GM18868 (cell line): ENCODE measurements at regions not wholly inside any gene's neighbourhood (a gene's known extent, or its start where the extent isn't known, plus 50 kb on each side); places are given as distances from the start of the nearest gene placed in this dataset.

ENCODE experiments used
- ATAC-seq: cut with Tn5 transposase; IDR thresholded peaks from one replicate; pipeline ENCODE4 v1.9.1; 2021; ENCODE audit warnings: mild to moderate bottlenecking, moderate library complexity; ENCODE audit not compliant: unreplicated experiment

DNA sequence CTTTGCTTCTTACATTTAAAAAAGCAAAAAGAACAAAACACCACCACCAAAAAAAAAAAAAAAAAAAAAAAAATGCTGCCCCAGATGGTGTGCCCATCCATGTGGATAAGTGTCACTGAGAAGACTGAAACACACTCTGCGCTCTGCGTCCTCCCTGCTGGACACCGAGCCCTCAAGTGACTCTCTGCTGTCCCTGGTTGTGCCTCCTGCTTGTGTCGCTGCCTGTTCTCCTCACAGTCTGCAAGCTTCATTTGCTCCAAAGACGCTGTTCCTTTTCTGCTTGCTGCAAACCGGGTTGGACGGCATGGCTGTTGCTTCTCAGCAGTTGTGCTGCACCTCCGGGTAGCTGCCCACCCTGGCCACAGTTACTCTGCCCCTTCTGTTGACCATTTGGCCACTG is 276.2 kb upstream of the ATP2B1 start:
- no peak for ATAC-seq

DNA sequence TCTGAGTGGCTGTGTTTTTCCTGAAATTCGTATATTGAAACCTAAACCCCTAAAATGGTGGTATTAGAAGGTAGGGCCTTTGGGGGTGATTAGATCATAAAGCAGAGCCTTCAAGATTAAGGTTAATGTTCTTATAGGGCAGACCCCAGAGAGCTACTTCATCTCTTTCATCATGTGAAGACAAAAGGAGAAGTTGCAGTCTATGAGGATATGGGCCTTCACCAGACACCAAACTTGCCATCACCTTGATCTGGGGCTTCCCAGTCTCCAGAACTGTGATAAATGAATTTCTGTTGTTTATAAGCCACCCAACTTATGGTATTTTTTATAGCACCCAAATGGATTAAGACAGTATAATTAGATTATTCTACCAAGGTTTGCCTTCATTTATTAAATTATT is 275.0 kb upstream of the ATP2B1 start:
- ATAC-seq: no peak

DNA sequence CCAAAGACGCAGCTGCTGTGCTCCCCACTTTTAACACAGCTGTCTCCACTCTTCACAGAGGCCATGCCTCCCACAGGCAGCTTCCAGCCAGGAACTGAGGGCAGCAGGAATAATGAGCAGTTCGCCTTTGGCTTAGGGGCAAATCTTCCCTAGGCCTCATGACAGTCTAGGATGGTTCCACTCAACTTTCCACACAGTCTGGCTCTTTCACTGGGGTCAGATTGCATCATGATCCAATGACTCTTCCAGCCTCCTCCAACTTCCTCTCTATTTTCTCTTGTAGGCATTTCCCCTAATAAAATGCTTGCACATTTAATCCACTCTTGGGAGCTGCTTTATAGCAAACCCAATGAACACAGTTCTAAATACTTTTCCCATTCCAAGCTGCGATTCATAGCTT is 271.6 kb upstream of the ATP2B1 start:
- ATAC-seq: no peak

DNA sequence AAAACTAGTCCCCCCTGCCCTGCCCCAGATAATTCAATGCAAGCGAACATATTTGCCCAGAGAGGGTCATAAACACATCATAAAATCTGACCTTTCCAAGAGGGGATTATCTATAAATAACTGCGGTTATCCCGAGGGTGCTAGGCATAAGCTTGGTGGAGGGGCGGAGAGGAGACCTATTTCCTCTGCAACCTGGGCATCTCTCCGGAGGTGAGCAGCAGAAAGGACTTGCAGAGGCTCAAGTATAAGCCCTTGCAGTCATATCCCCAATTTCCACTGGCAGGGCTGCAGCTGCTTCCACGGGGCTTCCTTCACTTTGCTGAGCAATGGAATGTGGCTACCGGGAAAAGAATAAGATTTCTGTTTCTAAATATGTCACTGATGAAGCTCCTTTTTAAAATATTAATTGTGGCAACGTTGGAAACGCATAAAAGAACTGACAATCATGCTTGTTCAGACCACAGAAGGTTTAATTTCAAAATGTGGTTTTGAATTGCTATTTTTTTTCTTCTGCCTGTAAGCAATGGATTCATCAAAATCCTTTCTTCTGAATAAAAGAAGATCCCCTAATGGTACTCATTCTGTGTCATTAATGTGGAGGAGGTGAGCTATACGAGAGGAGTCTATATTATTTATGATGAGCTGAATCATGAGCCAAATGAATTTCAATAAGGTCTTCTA is 268.9 kb upstream of the ATP2B1 start:
- no peak for ATAC-seq

DNA sequence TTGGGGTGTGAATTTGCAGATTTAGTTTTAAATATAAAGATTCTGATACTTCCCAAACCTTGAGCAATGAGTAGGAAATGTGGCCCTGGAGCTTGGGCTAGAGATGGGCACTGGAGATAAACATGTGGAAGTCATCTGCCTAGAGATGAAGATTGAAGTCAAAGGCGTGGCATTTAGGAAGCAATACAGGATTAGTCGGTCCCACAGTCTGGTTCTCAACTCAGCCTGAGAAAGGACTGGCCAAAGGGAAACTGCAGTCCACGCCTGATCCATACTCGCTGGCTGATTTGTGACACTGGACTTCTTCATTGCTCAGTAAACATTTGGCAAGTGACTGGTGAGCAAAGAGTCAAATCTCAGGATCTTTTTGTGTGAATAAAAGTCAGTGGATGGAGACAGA is 268.2 kb upstream of the ATP2B1 start:
- no peak for ATAC-seq

DNA sequence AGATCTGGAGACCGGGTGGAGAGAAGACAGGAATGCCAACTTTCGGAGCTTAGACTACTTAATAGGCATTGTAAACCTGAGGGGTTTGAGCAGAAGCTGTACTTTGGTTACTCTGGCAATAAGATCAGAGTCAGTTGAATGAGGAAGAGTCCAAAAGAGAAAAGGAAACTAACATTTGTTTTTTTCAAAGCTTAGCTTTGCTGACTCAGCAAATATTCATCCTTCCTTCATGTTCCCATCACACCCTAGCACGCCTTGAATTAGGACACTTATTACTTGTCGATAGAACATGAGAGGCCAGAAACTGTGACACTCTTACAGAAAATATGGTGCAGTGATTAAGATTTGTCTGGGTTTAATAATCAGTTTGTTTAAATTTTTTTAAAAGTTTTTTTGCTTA is 266.9 kb upstream of the ATP2B1 start:
- ATAC-seq: no peak

DNA sequence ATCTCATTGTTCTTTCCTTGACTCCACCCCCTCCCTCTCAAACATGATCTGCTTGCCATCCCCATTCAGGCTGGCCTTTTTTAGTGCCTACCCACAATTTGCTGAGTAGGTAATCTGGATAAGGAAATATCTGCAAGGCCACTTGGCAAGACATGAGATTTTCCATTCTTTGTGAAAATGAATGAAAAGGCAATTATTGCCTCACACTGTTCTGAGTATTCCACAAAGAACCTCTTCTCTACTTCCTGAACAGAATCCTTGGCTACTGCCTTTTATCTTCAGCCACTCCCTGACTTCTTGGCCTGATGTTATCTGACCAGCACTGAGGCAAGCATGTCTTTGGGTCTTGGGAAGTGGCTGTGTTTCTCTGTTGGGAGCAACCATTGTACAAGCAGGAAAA is 263.2 kb upstream of the ATP2B1 start:
- ATAC-seq: no peak

DNA sequence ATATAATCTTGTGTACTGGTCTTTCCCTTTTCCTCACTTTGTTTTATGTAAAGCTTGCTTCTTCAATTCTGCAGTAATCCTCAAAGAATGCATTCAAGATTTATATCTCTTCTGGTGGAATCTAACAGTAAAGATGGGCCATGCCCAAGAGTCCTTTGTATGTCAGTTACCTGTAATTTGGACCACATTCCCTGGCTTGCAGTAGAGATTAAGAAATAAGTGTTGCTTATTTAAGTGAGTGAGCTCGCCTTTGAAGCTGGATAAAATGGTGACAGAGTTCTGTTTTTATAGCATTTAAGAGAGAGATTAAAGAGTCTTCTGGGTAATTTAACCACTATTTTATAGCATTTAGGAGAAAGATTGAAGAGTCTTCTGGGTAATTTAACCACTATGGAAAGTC is 262.1 kb upstream of the ATP2B1 start:
- ATAC-seq: no peak

DNA sequence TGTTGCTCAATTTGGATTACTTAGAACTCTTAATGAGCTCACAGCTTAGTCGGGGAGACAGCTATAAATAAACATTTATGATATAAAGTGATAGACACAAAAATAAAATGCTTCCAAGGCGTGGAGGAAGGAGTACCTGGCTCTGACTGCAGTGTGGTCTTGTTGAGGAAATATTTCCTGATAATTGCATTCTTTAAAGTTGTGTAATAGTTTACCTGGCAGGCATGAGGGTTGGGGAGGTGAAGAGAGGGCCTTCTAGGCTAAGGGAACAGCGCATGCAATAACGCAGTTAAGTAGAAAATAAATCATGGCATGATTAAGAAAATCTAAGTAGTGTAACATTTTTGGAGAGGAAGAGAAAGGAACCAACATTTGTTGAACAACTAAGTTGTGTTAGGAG is 260.5 kb upstream of the ATP2B1 start:
- no peak for ATAC-seq

DNA sequence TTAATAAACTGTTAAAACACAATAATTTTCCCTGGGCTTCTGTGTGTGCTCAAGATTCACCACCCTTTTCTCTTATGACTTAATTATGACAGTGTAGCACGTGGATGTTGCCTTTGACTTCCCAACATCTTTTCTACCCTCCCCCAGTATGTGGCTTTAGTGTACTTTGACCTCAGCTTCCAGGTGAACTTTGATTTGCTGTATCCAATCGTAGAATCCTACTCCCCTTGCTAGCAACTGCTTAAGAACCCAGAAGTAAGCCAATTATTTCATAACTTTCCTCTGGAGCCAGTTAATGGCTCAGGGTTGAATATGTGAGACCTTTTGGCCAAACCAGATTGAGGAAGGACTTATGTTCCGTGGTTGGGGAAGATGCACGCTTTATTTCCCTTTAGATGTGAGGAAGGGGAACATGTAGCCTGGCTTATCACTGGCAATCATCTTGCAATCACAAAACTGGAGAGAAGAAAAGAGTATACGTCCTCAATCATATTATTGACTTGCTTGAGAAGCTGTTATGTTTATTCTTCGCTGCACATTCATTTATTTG is 259.6 kb upstream of the ATP2B1 start:
- ATAC-seq: no peak

DNA sequence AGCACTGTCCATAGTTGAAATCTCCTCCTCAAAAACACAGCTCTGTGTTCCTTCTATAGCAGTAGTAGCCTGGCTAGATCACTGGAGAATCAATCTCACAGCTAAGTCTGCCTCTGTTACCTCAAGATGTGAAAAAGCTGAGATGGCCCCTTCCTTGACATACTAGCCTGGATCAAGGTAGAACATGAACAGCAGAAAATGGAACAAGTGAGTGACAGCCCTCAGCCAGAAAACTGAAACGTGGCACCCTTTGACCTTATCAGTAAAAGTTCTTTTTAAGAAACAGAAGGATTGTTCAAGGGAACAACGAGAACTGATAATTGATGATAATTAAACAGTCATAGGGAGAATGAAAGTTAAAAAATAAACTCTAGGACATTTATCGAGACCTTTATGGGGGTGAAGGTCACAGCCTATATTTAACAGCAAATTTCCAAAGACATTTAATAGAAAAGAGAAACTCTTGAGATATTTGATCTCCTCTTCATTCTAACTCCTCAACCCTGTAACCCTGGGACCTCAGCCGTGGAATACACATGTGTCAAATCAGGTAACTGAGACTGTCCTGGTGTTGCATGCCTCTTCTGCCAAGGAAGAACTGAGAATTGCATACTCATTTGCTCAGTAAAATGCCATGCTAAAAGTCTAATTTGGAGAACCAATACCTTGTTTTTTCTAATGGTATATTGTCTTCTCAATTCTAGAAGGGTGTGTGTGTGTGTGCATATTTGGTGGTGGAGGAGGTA is 258.0 kb upstream of the ATP2B1 start:
- no peak for ATAC-seq

DNA sequence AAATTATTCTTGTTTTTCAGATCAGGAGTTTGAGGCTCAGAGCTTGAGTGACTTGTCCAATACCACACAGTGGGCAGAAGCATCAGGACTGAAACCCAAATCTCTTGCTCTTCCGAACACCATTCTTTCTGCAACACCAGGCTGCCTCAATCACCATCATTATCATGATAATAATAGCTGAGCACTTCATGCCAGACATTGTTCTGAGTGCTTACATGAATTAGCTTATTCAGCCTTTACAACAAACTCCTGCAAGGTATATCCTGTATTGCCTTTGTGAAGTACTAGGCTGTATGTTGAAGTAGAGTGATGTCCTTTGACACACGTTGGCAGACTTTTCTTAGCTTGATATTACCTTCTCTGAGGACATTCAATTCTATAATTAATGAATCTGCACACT is 257.4 kb upstream of the ATP2B1 start:
- no peak for ATAC-seq

DNA sequence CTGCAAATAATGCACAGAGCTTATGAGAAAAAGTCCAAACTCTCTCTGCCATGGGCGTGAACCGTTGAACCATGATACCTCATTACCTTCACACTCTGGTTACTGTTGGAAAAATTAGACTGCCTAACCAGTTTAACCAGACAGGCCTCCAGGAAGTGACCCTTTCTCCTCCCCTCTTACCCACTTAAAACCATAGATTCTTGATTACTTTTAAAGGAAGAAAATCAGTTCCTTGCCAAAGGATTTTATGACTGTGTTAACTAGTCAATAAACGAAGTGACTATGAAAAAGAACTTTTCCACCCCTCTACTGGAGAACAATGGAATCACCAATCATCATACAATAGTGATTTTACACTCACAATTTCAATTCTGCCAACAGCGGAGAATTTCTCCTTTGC is 254.0 kb upstream of the ATP2B1 start:
- no peak for ATAC-seq

DNA sequence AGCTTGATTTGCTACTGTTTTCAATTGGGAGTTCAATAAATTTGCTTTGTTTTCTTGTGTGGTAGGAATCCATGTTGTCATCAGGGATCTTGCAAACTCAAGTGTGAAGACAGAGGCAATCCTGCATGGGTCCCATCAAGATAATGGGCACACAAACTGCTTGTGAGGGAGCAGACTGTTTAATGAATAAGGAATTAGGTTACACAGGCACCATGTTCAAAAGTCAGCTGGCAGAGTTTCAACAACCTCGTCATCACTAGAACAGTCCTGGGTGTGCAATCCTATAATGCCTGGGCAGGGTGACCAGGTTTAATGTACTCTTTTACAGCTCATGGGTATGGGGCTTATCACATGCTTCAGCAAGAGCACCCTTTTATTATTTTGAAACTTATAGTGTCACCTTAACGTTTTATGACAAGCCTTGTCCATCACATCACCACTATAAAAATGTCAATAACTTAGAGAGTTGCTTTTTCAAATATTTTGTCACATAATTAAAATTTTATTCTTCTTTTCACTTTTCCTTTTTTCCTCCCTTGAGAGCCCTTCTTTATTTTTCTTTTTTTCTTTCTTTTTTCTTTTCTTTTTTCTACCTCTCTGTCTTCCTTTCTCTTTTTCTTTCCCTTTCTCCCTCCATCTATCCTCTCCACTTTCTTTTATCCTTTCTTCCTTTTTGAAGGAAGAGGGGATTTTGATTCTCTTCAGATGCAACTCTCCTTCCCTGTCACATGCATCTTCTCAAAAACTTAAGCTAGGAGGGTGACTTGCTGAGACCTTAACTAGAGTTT is 252.2 kb upstream of the ATP2B1 start:
- ATAC-seq: peak; percentile 46

DNA sequence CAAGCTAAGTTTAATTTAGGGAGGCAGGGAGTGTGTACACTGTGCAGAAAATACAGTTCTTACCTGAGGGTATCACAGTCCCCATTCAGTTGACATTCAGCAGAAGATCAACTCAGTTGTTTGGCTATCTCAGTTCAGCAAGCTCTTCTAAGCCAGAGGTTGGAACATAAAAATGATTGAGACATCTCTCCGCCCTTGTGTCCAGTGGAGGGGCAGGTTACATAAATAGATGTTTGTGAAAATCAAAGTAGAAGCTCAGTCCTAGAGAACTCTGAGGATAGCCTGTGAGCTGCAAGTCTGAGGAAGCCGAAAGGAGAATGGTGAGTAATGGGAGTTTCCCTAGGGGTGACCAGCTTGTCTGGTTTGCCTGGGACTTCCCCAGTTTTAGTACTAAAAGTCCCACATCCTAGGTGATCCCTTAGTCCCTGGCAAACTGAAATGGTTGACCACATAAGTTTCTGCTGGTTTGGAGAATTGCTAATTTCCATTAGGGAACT is 251.4 kb upstream of the ATP2B1 start:
- peak; percentile 95 for ATAC-seq

DNA sequence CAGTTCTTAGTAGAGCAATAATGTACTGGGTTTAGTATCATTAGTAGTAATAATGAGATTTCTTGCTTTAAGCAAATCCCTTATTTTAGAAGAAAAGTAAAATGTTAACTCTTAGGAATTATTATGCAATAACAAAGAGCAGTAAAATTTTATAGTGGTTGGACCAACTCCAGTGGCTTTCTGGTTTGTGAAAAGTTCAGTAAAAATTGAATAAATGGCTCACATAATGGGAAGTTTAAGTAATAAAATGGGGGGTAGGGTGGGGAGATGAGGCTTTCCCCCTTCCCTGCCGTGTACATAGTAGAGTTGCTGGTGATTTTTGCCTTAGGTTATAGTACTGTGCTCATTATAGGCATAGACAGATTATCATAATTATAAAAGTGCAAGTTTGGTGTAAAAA is 250.5 kb upstream of the ATP2B1 start:
- no peak for ATAC-seq

DNA sequence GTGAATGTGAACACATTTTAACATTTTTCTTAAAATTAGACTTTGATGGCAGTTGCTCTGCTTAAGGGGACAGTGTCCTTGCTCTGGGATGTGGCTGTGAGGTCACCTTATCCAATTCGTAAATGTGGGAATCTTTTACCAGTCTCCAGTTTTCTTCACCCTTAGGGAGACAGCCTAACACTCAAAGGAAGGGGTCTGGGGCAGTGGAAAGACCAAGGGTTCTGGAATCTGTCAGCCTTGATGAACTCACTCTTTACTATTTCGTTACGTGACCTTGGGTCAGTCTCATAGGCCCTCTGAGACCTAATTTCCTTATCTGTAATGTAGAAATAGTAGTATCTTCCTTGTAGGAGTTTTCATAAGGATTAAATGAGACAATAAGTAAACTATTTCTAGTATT is 245.6 kb upstream of the ATP2B1 start:
- no peak for ATAC-seq

DNA sequence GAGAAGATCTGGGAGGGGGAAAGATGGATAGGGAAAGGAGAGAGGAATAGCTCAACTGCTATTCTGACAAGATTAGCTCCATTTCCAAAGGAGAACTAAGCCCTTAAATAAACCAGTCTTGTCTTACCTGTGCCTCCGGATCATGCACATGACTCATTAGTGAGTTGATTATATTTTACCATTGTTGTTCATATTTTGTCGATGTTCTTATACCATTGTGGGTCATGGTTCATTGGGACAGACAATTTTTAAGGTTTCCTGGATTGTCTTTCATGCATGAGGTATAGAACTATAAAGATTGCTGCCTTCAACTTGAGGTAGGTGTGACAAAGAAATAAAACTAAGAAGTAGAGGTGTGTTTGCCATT is 243.0 kb upstream of the ATP2B1 start:
- ATAC-seq: no peak

DNA sequence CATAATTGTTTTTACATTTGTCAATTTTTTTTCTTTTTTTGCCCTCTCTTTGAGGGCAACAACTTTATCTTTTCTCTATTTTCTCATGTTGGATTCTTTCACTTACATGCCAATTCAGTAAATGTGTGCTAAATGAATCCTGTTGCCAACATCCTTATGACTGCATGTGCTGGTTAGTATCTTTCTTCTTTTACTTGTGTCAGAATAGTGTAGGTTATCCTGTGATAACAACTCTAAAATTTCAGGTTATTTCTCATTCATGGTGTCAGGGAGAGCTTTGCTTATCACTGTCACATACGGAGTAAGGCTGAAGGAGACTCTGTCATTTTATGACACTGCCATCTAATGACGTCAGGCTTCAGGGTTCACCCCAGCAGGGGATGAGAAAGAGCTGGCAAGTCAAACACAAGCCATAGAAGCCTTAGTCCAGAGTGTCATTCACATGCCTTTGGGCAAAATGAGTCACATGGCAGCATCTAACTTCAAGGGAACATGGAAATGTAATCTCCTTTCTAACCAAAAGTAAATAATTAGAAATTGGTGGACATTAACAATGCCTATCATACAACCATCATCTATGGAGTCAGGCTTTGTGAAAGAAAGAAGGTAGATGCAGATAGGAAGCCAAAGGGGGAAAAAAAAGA is 242.5 kb upstream of the ATP2B1 start:
- ATAC-seq: peak; percentile 25

DNA sequence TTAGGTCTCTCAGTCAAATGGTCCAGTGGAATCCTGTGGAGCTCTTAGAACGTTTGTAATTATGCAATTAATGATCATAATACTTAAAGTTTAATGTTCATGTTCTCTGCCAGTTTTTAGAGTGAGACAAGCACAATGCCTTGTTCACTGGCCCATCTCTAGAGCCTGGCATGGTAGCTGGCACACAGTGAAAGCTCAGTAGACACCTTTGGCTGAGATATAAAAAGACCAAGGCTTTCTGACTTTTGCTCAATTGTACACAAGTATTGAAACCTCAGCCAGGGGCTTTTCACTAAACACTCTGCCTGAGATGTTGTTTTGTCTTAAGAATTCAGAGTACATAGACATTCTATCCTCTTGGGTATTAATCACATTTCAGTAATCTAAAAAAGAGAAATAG is 241.8 kb upstream of the ATP2B1 start:
- peak; percentile 62 for ATAC-seq
